ENCODE measurements at regions not wholly inside any gene's neighbourhood (a gene's known extent, or its start where the extent isn't known, plus 50 kb on each side); places are given as distances from the start of the nearest gene placed in this dataset.
"Not testable (repeated sequence)": the region's sequence is repeated elsewhere in the genome, so short reads cannot be mapped to it uniquely, and the experiment has no call there.

DNA sequence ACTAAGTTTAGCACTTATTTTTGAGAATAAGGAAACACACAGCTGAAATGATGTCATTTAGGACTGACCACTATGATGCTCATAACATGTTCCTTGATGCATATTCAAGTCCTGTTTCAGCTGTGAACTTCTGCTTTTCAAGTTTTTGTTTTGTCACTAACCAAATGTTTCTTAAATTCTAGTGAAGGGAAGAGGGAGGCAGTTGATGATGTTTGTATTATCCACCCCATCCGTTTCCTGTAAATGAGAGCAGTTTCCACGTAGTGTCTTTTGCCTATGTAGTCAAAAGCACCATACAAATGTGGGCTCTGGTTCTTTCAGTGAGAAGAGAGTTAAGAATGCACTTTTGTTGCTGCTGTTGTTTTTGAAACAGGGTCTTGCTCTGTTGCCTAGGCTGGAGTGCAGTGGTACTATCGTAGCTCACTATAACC lies 491.8 kb downstream of the PCNX1 start:
- no peaks in the 10 kb centered on the region for H3K9me3 Mint-ChIP-seq
- DNase-seq, result peak in 3 of 14 experiments; percentile 60 to 72 (median 63)
- Histone ChIP-seq H3K4me1 (ENCODE audit: insufficient read depth, low read length) (peaks cover 13% of the 10 kb centered on the region), H3K27me3 (ENCODE audit: control insufficient read depth in 1 of 2, insufficient read depth in 2 of 2, low read length in 2 of 2) (no peaks in the 10 kb centered on the region), H3K27ac (ENCODE audit: low read depth in 1 of 2, low read length in 2 of 2) (peak overlapping the region; percentile 19 to 36), H3K4me3 (ENCODE audit: low read length) (no peak overlapping the region), H3K36me3 (ENCODE audit: insufficient read depth, low read length) (no peaks in the 10 kb centered on the region), H3K9me3 (ENCODE audit: control insufficient read depth in 1 of 2, insufficient read depth in 1 of 2, low read length in 2 of 2) (no peaks in the 10 kb centered on the region)
- H3K27ac Mint-ChIP-seq, result peak overlapping the region; percentile 89
- peaks cover 50% of the 10 kb centered on the region for H3K4me1 Mint-ChIP-seq (ENCODE audit: low read depth)
- peak; percentile 79 for ATAC-seq (ENCODE audit: poor library complexity)
- H3K36me3 Mint-ChIP-seq (ENCODE audit: low read depth), result no peaks in the 10 kb centered on the region
- intact Hi-C loops (cut with DNase I, micrococcal nuclease), result no loop called here
- no peaks in the 10 kb centered on the region for H3K27me3 Mint-ChIP-seq
- TF ChIP-seq, protein P1, sequence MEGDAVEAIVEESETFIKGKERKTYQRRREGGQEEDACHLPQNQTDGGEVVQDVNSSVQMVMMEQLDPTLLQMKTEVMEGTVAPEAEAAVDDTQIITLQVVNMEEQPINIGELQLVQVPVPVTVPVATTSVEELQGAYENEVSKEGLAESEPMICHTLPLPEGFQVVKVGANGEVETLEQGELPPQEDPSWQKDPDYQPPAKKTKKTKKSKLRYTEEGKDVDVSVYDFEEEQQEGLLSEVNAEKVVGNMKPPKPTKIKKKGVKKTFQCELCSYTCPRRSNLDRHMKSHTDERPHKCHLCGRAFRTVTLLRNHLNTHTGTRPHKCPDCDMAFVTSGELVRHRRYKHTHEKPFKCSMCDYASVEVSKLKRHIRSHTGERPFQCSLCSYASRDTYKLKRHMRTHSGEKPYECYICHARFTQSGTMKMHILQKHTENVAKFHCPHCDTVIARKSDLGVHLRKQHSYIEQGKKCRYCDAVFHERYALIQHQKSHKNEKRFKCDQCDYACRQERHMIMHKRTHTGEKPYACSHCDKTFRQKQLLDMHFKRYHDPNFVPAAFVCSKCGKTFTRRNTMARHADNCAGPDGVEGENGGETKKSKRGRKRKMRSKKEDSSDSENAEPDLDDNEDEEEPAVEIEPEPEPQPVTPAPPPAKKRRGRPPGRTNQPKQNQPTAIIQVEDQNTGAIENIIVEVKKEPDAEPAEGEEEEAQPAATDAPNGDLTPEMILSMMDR (IDR thresholded peaks at IDR 0.05), result no peak
- H3K4me3 Mint-ChIP-seq, result peak overlapping the region; percentile 61
- CTCF ChIA-PET, result interaction anchor here (0.6 kb wide), 1 partner anchor 41 kb away, joined by 4 read pairs; no protein-coding TSS in a partner anchor
- POLR2A ChIA-PET, result interaction anchor here (2.2 to 2.5 kb wide), 2 partner anchors 11 to 78 kb away, joined by 4 to 16 read pairs; no protein-coding TSS in a partner anchor

DNA sequence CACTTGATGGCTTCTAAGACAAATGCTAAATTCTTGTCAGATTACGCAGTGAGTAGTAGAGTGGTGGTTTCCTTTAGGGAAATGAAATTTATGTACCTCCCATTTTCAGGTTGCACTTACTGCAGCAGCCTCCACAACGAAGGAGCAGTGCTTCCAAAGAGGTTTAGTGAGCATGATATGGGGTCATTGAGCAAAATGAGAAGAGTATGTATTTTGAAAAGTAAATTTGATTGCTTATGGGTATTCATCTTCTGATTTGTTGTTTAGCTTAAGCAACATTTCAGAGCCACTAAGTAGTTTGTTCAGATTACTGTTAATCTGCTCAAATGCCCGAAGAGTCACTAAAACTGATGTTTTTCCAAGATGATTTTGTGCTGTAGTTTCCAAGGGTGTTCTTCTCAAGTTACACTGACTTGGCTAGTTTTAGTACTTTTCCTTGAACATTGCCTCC lies 493.6 kb downstream of the PCNX1 start:
- Mint-ChIP-seq H3K27me3 (no peaks in the 10 kb centered on the region), H3K4me1 (ENCODE audit: low read depth) (peaks cover 46% of the 10 kb centered on the region), H3K4me3 (peak overlapping the region; percentile 58), H3K27ac (peak overlapping the region; percentile 89), H3K9me3 (no peaks in the 10 kb centered on the region), H3K36me3 (ENCODE audit: low read depth) (peaks cover 5% of the 10 kb centered on the region)
- ChIA-PET POLR2A (interaction anchor here (2.5 kb wide), 1 partner anchor 80 kb away, joined by 16 read pairs; no protein-coding TSS in a partner anchor), CTCF (no interaction called here)
- Histone ChIP-seq H3K27ac (ENCODE audit: low read depth in 1 of 2, low read length in 2 of 2) (no peak overlapping the region), H3K4me1 (ENCODE audit: insufficient read depth, low read length) (peaks cover 13% of the 10 kb centered on the region), H3K36me3 (ENCODE audit: insufficient read depth, low read length) (no peaks in the 10 kb centered on the region), H3K9me3 (ENCODE audit: control insufficient read depth in 1 of 2, insufficient read depth in 1 of 2, low read length in 2 of 2) (no peaks in the 10 kb centered on the region), H3K4me3 (ENCODE audit: low read length) (no peak overlapping the region), H3K27me3 (ENCODE audit: control insufficient read depth in 1 of 2, insufficient read depth in 2 of 2, low read length in 2 of 2) (no peaks in the 10 kb centered on the region)
- TF ChIP-seq, protein P1 (IDR thresholded peaks at IDR 0.05), result no peak
- ATAC-seq (ENCODE audit: poor library complexity), result peak; percentile 33
- peak in 3 of 14 experiments; percentile 30 to 38 (median 34) for DNase-seq
- intact Hi-C loops (cut with DNase I, micrococcal nuclease), result loop anchor here (5.0 to 10.0 kb wide), 2 partner anchors 74 to 256 kb away; no protein-coding TSS in a partner anchor

DNA sequence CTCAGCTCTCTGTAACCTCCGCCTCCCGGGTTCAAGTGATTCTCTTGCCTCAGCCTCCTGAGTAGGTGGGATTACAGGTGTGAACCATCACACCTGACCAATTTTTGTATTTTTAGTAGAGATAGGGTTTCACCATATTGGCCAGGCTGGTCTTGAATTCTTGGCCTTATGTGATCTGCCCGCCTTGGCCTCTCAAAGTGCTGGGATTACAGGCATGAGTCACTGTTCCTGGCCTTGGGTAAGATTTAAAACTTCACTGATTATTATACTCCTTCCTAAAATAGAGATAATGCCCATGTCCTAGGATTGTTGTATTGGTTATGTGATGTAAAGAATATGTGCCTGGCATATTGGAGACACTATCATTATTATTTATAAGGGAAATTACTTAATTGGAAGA lies 495.2 kb downstream of the PCNX1 start:
- H3K4me3 ChIP-seq (ENCODE audit: low read length); H3K27me3 Mint-ChIP-seq; DNase-seq; H3K36me3 Mint-ChIP-seq (ENCODE audit: low read depth); H3K27me3 ChIP-seq (ENCODE audit: control insufficient read depth in 1 of 2, insufficient read depth in 2 of 2, low read length in 2 of 2); H3K9me3 ChIP-seq (ENCODE audit: control insufficient read depth in 1 of 2, insufficient read depth in 1 of 2, low read length in 2 of 2); H3K9me3 Mint-ChIP-seq; H3K27ac ChIP-seq (ENCODE audit: low read depth in 1 of 2, low read length in 2 of 2); H3K4me3 Mint-ChIP-seq; H3K36me3 ChIP-seq (ENCODE audit: insufficient read depth, low read length); CTCF ChIA-PET; POLR2A ChIA-PET; H3K27ac Mint-ChIP-seq; ATAC-seq (ENCODE audit: poor library complexity): not testable (repeated sequence)
- peaks cover 13% of the 10 kb centered on the region for H3K4me1 ChIP-seq (ENCODE audit: insufficient read depth, low read length)
- intact Hi-C loops (cut with DNase I, micrococcal nuclease), result loop anchor here (5.0 to 10.0 kb wide), 2 partner anchors 75 to 258 kb away; no protein-coding TSS in a partner anchor
- peaks cover 34% of the 10 kb centered on the region for H3K4me1 Mint-ChIP-seq (ENCODE audit: low read depth)
